H1 (cell line): ENCODE measurements at regions not wholly inside any gene's neighbourhood (a gene's known extent, or its start where the extent isn't known, plus 50 kb on each side); places are given as distances from the start of the nearest gene placed in this dataset.

Experiments
- CTCF ChIA-PET: fragments of 300-600 bp; sonication (Branson Sonifier 250); formaldehyde crosslinking; loops from one replicate; lab custom pipeline; 2021; ENCODE audit not compliant: partially characterized antibody; lab: Charles Lee
- POLR2A ChIA-PET: fragments of 300-600 bp; sonication (Branson Sonifier 250); formaldehyde crosslinking; loops from one replicate; lab custom pipeline; 2021; ENCODE audit warnings: inconsistent platforms; ENCODE audit not compliant: partially characterized antibody; lab: Charles Lee
- DNase-seq, 2 experiments: peaks; one replicate each; pipeline versions ENCODE4 v3.0.0 to v3.0.0-alpha.2; 2010 to 2022; ENCODE audit warnings: low spot score in 2 of 2, low read depth in 1 of 2, mixed read lengths in 1 of 2
- FAIRE-seq: peaks from 2 replicates; lab custom pipeline; 2011; peaks lifted over from hg19 to GRCh38; lab: Jason Lieb, UNC
- H2AFZ ChIP-seq: 2 replicates; pipeline ENCODE4 v1.8.1; 2012; ENCODE audit warnings: low read length, inconsistent platforms
- H2AK5ac ChIP-seq: 2 replicates; pipeline ENCODE4 v1.6.1; 2013; ENCODE audit warnings: low read depth, low read length
- H2BK120ac ChIP-seq: replicated peaks from 2 replicates; pipeline ENCODE3; 2013; ENCODE audit warnings: low read depth, low read length, inconsistent platforms
- H2BK12ac ChIP-seq: 2 replicates; pipeline ENCODE4 v1.6.1; 2013; ENCODE audit warnings: low read depth, low read length
- H2BK15ac ChIP-seq: 2 replicates; pipeline ENCODE4 v1.6.1; 2013; ENCODE audit warnings: low read length
- H2BK20ac ChIP-seq: 2 replicates; pipeline ENCODE4 v1.6.1; 2013; ENCODE audit warnings: low read length
- H2BK5ac ChIP-seq: 2 replicates; pipeline ENCODE4 v1.6.1; 2013; ENCODE audit warnings: low read depth, low read length
- H3K14ac ChIP-seq: 2 replicates; pipeline ENCODE4 v1.6.1; 2013; ENCODE audit warnings: inconsistent platforms; ENCODE audit not compliant: insufficient read length
- H3K18ac ChIP-seq: 2 replicates; pipeline ENCODE4 v1.6.1; 2013; ENCODE audit warnings: low read length; ENCODE audit errors: extremely low read depth
- H3K23ac ChIP-seq: 2 replicates; pipeline ENCODE4 v1.6.1; 2013; ENCODE audit warnings: inconsistent platforms; ENCODE audit not compliant: insufficient read length
- H3K23me2 ChIP-seq: 2 replicates; pipeline ENCODE4 v1.6.1; 2013; ENCODE audit warnings: low read depth, low read length
- H3K27ac ChIP-seq: 2 replicates; pipeline ENCODE4 v1.6.1; 2011; ENCODE audit warnings: low read depth, low read length, inconsistent platforms
- H3K27me3 ChIP-seq, 4 experiments: replicated peaks in 1 of 4; 1 replicate in 1 of 4; 2 replicates in 3 of 4; pipeline versions ENCODE4 v1.6.1 to v1.8.1; 2011 to 2013; ENCODE audit warnings: low read length in 3 of 4, mild to moderate bottlenecking in 3 of 4, inconsistent platforms in 2 of 4, mixed read lengths in 2 of 4, moderate library complexity in 1 of 4; ENCODE audit not compliant: control insufficient read depth in 3 of 4, insufficient read depth in 3 of 4; ENCODE audit errors: extremely low read depth in 1 of 4
- H3K36me3 ChIP-seq, 4 experiments: 2 replicates each; pipeline versions ENCODE4 v1.6.1 to v1.8.1; 2011 to 2013; ENCODE audit warnings: mild to moderate bottlenecking in 4 of 4, low read length in 3 of 4, moderate library complexity in 2 of 4, control low read depth in 1 of 4, inconsistent platforms in 1 of 4; ENCODE audit not compliant: insufficient read depth in 4 of 4, control insufficient read depth in 2 of 4
- H3K4ac ChIP-seq: replicated peaks from 2 replicates; pipeline ENCODE3; 2013; ENCODE audit warnings: low read length, low read depth, mixed read lengths, inconsistent platforms; ENCODE audit not compliant: insufficient read length
- H3K4me1 ChIP-seq, 4 experiments: replicated peaks in 1 of 4; 1 replicate in 1 of 4; 2 replicates in 3 of 4; pipeline versions ENCODE4 v1.6.1 to v1.8.1; 2011 to 2013; ENCODE audit warnings: low read length in 3 of 4, inconsistent platforms in 2 of 4, mixed read lengths in 1 of 4; ENCODE audit not compliant: insufficient read depth in 4 of 4, control insufficient read depth in 3 of 4
- H3K4me2 ChIP-seq, 2 experiments: 2 replicates each; pipeline versions ENCODE4 v1.6.1 to v1.8.1; 2011 to 2013; ENCODE audit warnings: low read depth in 2 of 2, low read length in 2 of 2, control low read depth in 1 of 2, inconsistent platforms in 1 of 2, mild to moderate bottlenecking in 1 of 2; ENCODE audit not compliant: insufficient read depth in 1 of 2
- H3K4me3 ChIP-seq, 4 experiments: fragments of 200-600, 300-600 bp in 1 of 4; sonication (generic), shearing (Covaris generic), sonication (Bioruptor Twin) in 1 of 4; 2 replicates each; pipeline versions ENCODE4 v1.5.1 to v1.8.1; 2011 to 2016; ENCODE audit warnings: low read length in 4 of 4, low read depth in 3 of 4, control low read depth in 2 of 4, inconsistent platforms in 2 of 4, mild to moderate bottlenecking in 2 of 4, mixed read lengths in 1 of 4, moderate library complexity in 1 of 4; ENCODE audit not compliant: insufficient read depth in 2 of 4; ENCODE audit errors: extremely low read depth in 1 of 4
- H3K56ac ChIP-seq: replicated peaks from 2 replicates; pipeline ENCODE3; 2013; ENCODE audit warnings: low read depth, mild to moderate bottlenecking, mixed read lengths, low read length, inconsistent platforms; ENCODE audit not compliant: insufficient read length
- H3K79me1 ChIP-seq: 2 replicates; pipeline ENCODE4 v1.6.1; 2013; ENCODE audit warnings: low read depth, low read length, control low read depth
- H3K79me2 ChIP-seq, 2 experiments: 2 replicates each; pipeline versions ENCODE4 v1.6.1 to v1.8.1; 2012 to 2013; ENCODE audit warnings: low read length in 2 of 2, mild to moderate bottlenecking in 2 of 2, inconsistent platforms in 1 of 2; ENCODE audit not compliant: insufficient read depth in 2 of 2, control insufficient read depth in 1 of 2
- H3K9ac ChIP-seq, 4 experiments: replicated peaks in 1 of 4; 1 replicate in 1 of 4; 2 replicates in 3 of 4; pipeline versions ENCODE4 v1.6.1 to v1.8.1; 2011 to 2013; ENCODE audit warnings: low read depth in 3 of 4, low read length in 3 of 4, control low read depth in 2 of 4, mild to moderate bottlenecking in 2 of 4, moderate library complexity in 2 of 4, inconsistent platforms in 1 of 4; ENCODE audit errors: extremely low read depth in 1 of 4
- H3K9me3 ChIP-seq, 2 experiments: 2 replicates each; pipeline versions ENCODE4 v1.6.1 to v1.8.1; 2012 to 2013; ENCODE audit warnings: mild to moderate bottlenecking in 2 of 2, moderate library complexity in 2 of 2, control low read depth in 1 of 2, inconsistent platforms in 1 of 2, low read depth in 1 of 2, low read length in 1 of 2, mixed read lengths in 1 of 2; ENCODE audit not compliant: insufficient read depth in 2 of 2
- H4K20me1 ChIP-seq, 2 experiments: replicated peaks in 1 of 2; 2 replicates each; pipeline versions ENCODE3 to v1.8.1; 2011 to 2013; ENCODE audit warnings: inconsistent platforms in 2 of 2, low read length in 2 of 2, mild to moderate bottlenecking in 1 of 2; ENCODE audit not compliant: insufficient read depth in 2 of 2, control insufficient read depth in 1 of 2
- H4K5ac ChIP-seq: 2 replicates; pipeline ENCODE4 v1.6.1; 2013; ENCODE audit warnings: low read length, low read depth, mixed read lengths, inconsistent platforms; ENCODE audit not compliant: insufficient read length
- H4K8ac ChIP-seq: 2 replicates; pipeline ENCODE4 v1.8.0; 2013; ENCODE audit warnings: mild to moderate bottlenecking, moderate library complexity, low read length, inconsistent platforms; ENCODE audit not compliant: insufficient read depth; ENCODE audit errors: extremely low read depth
- H4K91ac ChIP-seq: replicated peaks from 2 replicates; pipeline ENCODE3; 2013; ENCODE audit warnings: low read length, mixed read lengths, inconsistent platforms; ENCODE audit not compliant: insufficient read length
- CHD2 ChIP-seq: IDR thresholded peaks from 2 replicates; pipeline ENCODE4 v1.6.1; 2012; ENCODE audit warnings: low read length, improper control_type of control experiment
- MAFK ChIP-seq: IDR thresholded peaks from 2 replicates; pipeline ENCODE4 v1.6.1; 2012; ENCODE audit warnings: low read depth, mild to moderate bottlenecking, improper control_type of control experiment, low read length
- TAF1 ChIP-seq: IDR thresholded peaks from 2 replicates; pipeline ENCODE4 v1.6.1; 2011; ENCODE audit warnings: mild to moderate bottlenecking, low read depth, low read length
- TEAD4 ChIP-seq: IDR thresholded peaks from 2 replicates; pipeline ENCODE4 v1.6.1; 2012; ENCODE audit warnings: low read depth, low read length, inconsistent platforms, mixed read lengths
- WGBS, 2 experiments: shearing (Covaris generic) in 1 of 2; methylation state at CpG; one replicate each; pipeline versions ENCODE4 v1.1.6 to v1.1.7; 2013 to 2015; ENCODE audit warnings: low lambda C conversion rate in 2 of 2, mixed read lengths in 2 of 2, inconsistent platforms in 1 of 2, low coverage in 1 of 2, missing lambda C conversion rate in 1 of 2; ENCODE audit not compliant: insufficient replicate concordance in 2 of 2, insufficient coverage in 1 of 2, insufficient read length in 1 of 2; ENCODE audit errors: extremely low coverage in 1 of 2, missing lambda C conversion rate in 1 of 2; 5-methylcytosine and 5-hydroxymethylcytosine counted together

GRCh38 chr20:30612344-30612743 lies 645.1 kb upstream of the DEFB115 start:
- H2AFZ ChIP-seq, result no peak overlapping the region
- no peak overlapping the region for H2BK15ac ChIP-seq
- H3K4me3 ChIP-seq, result no peak overlapping the region
- H4K20me1 ChIP-seq, result no peaks in the 10 kb centered on the region
- no peak overlapping the region for H2BK20ac ChIP-seq
- no peak overlapping the region for H3K27ac ChIP-seq
- H2BK12ac ChIP-seq, result no peak overlapping the region
- H2BK5ac ChIP-seq, result no peak overlapping the region
- DNase-seq, result no peak
- no peaks in the 10 kb centered on the region for H3K23me2 ChIP-seq
- no peak overlapping the region for H3K14ac ChIP-seq
- no peak overlapping the region for H4K8ac ChIP-seq
- H3K56ac ChIP-seq, result no peak overlapping the region
- 90% methylated on average over 1 of the region's 1 CpG; no CpG with 5 or more reads in 1 of the 2 experiments for WGBS, 2 experiments
- POLR2A ChIA-PET, result no interaction called here
- H3K79me1 ChIP-seq, result no peaks in the 10 kb centered on the region
- H3K79me2 ChIP-seq, result no peaks in the 10 kb centered on the region
- TF ChIP-seq CHD2 (no peak), TEAD4 (no peak), MAFK (no peak), TAF1 (no peak)
- no peak overlapping the region for H3K18ac ChIP-seq
- no peak overlapping the region for H4K5ac ChIP-seq
- H3K27me3 ChIP-seq, result no peaks in the 10 kb centered on the region
- no peak overlapping the region for H2AK5ac ChIP-seq
- H3K36me3 ChIP-seq, result no peaks in the 10 kb centered on the region
- FAIRE-seq, result no peak
- H2BK120ac ChIP-seq, result no peak overlapping the region
- H3K4me2 ChIP-seq, result no peak overlapping the region
- no peaks in the 10 kb centered on the region for H3K4me1 ChIP-seq
- no peak overlapping the region for H3K23ac ChIP-seq
- no peak overlapping the region for H4K91ac ChIP-seq
- H3K9ac ChIP-seq, result no peak overlapping the region
- peaks cover 82 to 99% of the 10 kb centered on the region in 2 experiments for H3K9me3 ChIP-seq
- CTCF ChIA-PET, result no interaction called here
- H3K4ac ChIP-seq, result no peak overlapping the region
